Esophagus squamous epithelium (tissue), 5 donors: ENCODE measurements at regions not wholly inside any gene's neighbourhood (a gene's known extent, or its start where the extent isn't known, plus 50 kb on each side); places are given as distances from the start of the nearest gene placed in this dataset.

Source experiments
- DNase-seq: peaks from one replicate; lab custom pipeline; 2025; lab: John Stamatoyannopoulos, UW
- H3K27ac ChIP-seq, 4 donors: fragments of 200-600 bp; sonication (generic); one replicate each; pipeline ENCODE4 v1.5.1; 2016 to 2019; ENCODE audit warnings: mild to moderate bottlenecking in 1 of 4
- H3K27me3 ChIP-seq, 4 donors: fragments of 200-600 bp; sonication (generic); 1 replicate in 3 of 4; 2 replicates in 1 of 4; pipeline versions ENCODE4 v1.5.1 to v1.6.0; 2017 to 2021; ENCODE audit warnings: antibody characterized with exemption in 1 of 4
- H3K36me3 ChIP-seq, 3 donors: fragments of 200-600 bp; sonication (generic); one replicate each; pipeline ENCODE4 v1.5.1; 2016 to 2019
- H3K4me1 ChIP-seq, 3 donors: fragments of 200-600 bp; sonication (generic); one replicate each; pipeline ENCODE4 v1.5.1; 2017 to 2019
- H3K4me3 ChIP-seq, 4 donors: fragments of 200-600 bp; sonication (generic); 1 replicate in 3 of 4; 2 replicates in 1 of 4; pipeline ENCODE4 v1.5.1; 2016 to 2019; ENCODE audit warnings: mild to moderate bottlenecking in 2 of 4, moderate library complexity in 1 of 4
- H3K9me3 ChIP-seq, 3 donors: fragments of 200-600 bp; sonication (generic); one replicate each; pipeline ENCODE4 v1.5.1; 2016 to 2019
- POLR2A ChIP-seq, 4 donors: fragments of 450-650 bp; IDR thresholded peaks; one replicate each; pipeline ENCODE4 v1.6.1; 2017; ENCODE audit warnings: antibody characterized with exemption in 4 of 4, mild to moderate bottlenecking in 4 of 4, moderate library complexity in 3 of 4
- WGBS, 2 donors: methylation state at CpG; one replicate each; pipeline ENCODE4 v1.1.5; 2018; 5-methylcytosine and 5-hydroxymethylcytosine counted together
- intact Hi-C: fragments of 100-400 bp; cut with DNase I; formaldehyde crosslinking; loops from one replicate; pipeline ENCODE4 v1.15.0; 2022
- TF ChIP-seq, protein P1 (sequence below), 6 experiments: fragments of 450-650 bp in 4 of 6; fragments of 200-600 bp in 2 of 6; sonication (generic) in 2 of 6; IDR thresholded peaks; one replicate each; pipeline ENCODE4 v1.5.1; 2016 to 2019; ENCODE audit warnings: antibody characterized with exemption in 6 of 6, mild to moderate bottlenecking in 4 of 6, moderate library complexity in 4 of 6
- donor health status: DM: yes; HTN: yes; CAD: no.

- H3K9me3 ChIP-seq, result no peaks in the 10 kb centered on the region
- TF ChIP-seq, protein P1, sequence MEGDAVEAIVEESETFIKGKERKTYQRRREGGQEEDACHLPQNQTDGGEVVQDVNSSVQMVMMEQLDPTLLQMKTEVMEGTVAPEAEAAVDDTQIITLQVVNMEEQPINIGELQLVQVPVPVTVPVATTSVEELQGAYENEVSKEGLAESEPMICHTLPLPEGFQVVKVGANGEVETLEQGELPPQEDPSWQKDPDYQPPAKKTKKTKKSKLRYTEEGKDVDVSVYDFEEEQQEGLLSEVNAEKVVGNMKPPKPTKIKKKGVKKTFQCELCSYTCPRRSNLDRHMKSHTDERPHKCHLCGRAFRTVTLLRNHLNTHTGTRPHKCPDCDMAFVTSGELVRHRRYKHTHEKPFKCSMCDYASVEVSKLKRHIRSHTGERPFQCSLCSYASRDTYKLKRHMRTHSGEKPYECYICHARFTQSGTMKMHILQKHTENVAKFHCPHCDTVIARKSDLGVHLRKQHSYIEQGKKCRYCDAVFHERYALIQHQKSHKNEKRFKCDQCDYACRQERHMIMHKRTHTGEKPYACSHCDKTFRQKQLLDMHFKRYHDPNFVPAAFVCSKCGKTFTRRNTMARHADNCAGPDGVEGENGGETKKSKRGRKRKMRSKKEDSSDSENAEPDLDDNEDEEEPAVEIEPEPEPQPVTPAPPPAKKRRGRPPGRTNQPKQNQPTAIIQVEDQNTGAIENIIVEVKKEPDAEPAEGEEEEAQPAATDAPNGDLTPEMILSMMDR (IDR thresholded peaks at IDR 0.05), result no peak
- no peak for TF ChIP-seq POLR2A (IDR thresholded peaks at IDR 0.05)
- 20 to 23% methylated on average over 6 of the region's 6 CpGs for WGBS, 2 donors
- no peaks in the 10 kb centered on the region for H3K36me3 ChIP-seq
- intact Hi-C loops, result no loop called here
- no peak overlapping the region for H3K4me3 ChIP-seq
- H3K27ac ChIP-seq, result no peak overlapping the region
- H3K27me3 ChIP-seq, result no peaks in the 10 kb centered on the region
- no peak for DNase-seq
- no peaks in the 10 kb centered on the region for H3K4me1 ChIP-seq
Measured at GRCh38 chr3:176469694-176470205, 727.5 kb downstream of the TBL1XR1 start.

GRCh38 chr3:176463610-176464009 lies 733.7 kb downstream of the TBL1XR1 start:
- no peak overlapping the region for H3K4me3 ChIP-seq
- 40 to 50% methylated on average over 2 of the region's 2 CpGs for WGBS, 2 donors
- no peak for TF ChIP-seq POLR2A (IDR thresholded peaks at IDR 0.05)
- TF ChIP-seq, protein P1 (IDR thresholded peaks at IDR 0.05), result no peak
- H3K36me3 ChIP-seq, result no peaks in the 10 kb centered on the region
- H3K4me1 ChIP-seq, result no peaks in the 10 kb centered on the region
- H3K9me3 ChIP-seq, result no peaks in the 10 kb centered on the region
- no peak for DNase-seq
- intact Hi-C loops, result no loop called here
- H3K27me3 ChIP-seq, result no peaks in the 10 kb centered on the region
- no peak overlapping the region for H3K27ac ChIP-seq

GRCh38 chr3:176447369-176447768 lies 749.9 kb downstream of the TBL1XR1 start:
- no peak for TF ChIP-seq POLR2A (IDR thresholded peaks at IDR 0.05)
- TF ChIP-seq, protein P1 (IDR thresholded peaks at IDR 0.05), result no peak
- intact Hi-C loops, result no loop called here
- H3K4me3 ChIP-seq, result no peak overlapping the region
- H3K27me3 ChIP-seq, result no peaks in the 10 kb centered on the region
- no peak overlapping the region for H3K27ac ChIP-seq
- no peak for DNase-seq
- H3K36me3 ChIP-seq, result no peaks in the 10 kb centered on the region
- no peaks in the 10 kb centered on the region for H3K9me3 ChIP-seq
- no peaks in the 10 kb centered on the region for H3K4me1 ChIP-seq
- WGBS, 2 donors, result 80 to 86% methylated on average over 4 of the region's 4 CpGs

DNA sequence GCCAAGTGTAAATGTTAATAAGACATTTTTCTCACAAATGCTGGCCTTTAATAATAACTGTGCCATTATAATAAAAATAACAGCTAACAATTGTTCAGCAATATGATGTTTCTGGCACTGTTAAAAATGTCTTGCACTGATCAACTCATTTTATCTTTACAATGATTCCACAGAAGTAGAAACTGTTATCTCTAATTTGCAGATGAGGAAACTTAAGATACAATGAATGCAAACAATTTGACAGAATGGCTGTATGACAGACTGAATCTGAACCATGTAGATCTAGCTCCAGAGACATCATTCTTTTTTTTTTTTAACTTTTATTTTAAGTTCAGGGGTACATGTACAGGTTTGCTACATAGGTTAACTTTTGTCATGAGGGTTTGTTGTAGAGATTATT lies 755.0 kb downstream of the TBL1XR1 start:
- Histone ChIP-seq H3K4me1 (no peaks in the 10 kb centered on the region), H3K4me3 (no peak overlapping the region), H3K27ac (no peak overlapping the region), H3K36me3 (no peaks in the 10 kb centered on the region), H3K9me3 (no peaks in the 10 kb centered on the region), H3K27me3 (no peaks in the 10 kb centered on the region)
- TF ChIP-seq POLR2A (IDR thresholded peaks at IDR 0.05), result no peak
- TF ChIP-seq, protein P1 (IDR thresholded peaks at IDR 0.05), result no peak
- intact Hi-C loops, result no loop called here
- DNase-seq, result no peak

- Histone ChIP-seq H3K4me3 (no peak overlapping the region), H3K27me3 (no peaks in the 10 kb centered on the region), H3K9me3 (no peaks in the 10 kb centered on the region), H3K36me3 (no peaks in the 10 kb centered on the region), H3K4me1 (no peaks in the 10 kb centered on the region), H3K27ac (no peak overlapping the region)
- no peak for TF ChIP-seq POLR2A (IDR thresholded peaks at IDR 0.05)
- TF ChIP-seq, protein P1 (IDR thresholded peaks at IDR 0.05), result no peak
- no peak for DNase-seq
- intact Hi-C loops, result no loop called here
- WGBS, 2 donors, result 35 to 43% methylated on average over 2 of the region's 2 CpGs
Measured at GRCh38 chr3:176439729-176440128, 757.6 kb downstream of the TBL1XR1 start.
